ENCODE measurements at regions not wholly inside any gene's neighbourhood (a gene's known extent, or its start where the extent isn't known, plus 50 kb on each side); places are given as distances from the start of the nearest gene placed in this dataset.

- no peaks in the 10 kb centered on the region for H3K4me1 ChIP-seq (replicated peaks)
- no peaks in the 10 kb centered on the region for H3K36me3 ChIP-seq
- no peak for DNase-seq (ENCODE audit: low read depth in 1 of 2, low spot score in 2 of 2)
- no peak overlapping the region for H3K27ac ChIP-seq
- H3K27me3 ChIP-seq (replicated peaks): 0 out of 2 replicates have a peak, but pooled peaks cover 7% of the 10 kb centered on the region
- no peak overlapping the region for H3K4me3 ChIP-seq
- H3K9me3 ChIP-seq (replicated peaks): no peaks in the 10 kb centered on the region
Observed at GRCh38 chr6:97563529-97563928, 280.5 kb upstream of the MMS22L start.

GRCh38 chr6:97572943-97573342, 289.9 kb upstream of the MMS22L start:
- H3K36me3 ChIP-seq: no peaks in the 10 kb centered on the region
- no peaks in the 10 kb centered on the region for H3K4me1 ChIP-seq (replicated peaks)
- H3K4me3 ChIP-seq: no peak overlapping the region
- no peak for DNase-seq (ENCODE audit: low read depth in 1 of 2, low spot score in 2 of 2)
- H3K27me3 ChIP-seq (replicated peaks): no peaks in the 10 kb centered on the region
- H3K27ac ChIP-seq: no peak overlapping the region
- H3K9me3 ChIP-seq (replicated peaks): no peaks in the 10 kb centered on the region

DNA sequence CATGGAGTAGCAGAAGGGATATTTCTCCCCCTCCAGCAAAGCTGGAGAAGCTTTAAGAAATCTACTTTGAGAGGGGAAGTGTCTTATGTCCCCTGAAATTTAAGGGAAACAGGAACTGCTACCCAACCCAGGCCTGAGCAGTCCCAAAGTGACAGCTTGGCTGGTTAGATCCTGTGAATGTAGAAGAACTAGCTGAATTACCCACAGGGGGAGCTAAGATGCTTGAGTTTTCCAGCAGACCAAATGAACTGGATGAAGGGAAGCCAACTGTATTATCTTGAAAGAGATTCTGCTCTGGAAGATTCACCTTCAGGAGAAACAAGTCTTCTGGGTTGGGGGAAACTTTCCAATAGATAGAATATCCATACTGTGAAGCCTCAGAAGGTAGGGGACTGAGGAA, 303.3 kb upstream of the MMS22L start:
- no peak overlapping the region for H3K27ac ChIP-seq
- H3K4me3 ChIP-seq: no peak overlapping the region
- no peak for DNase-seq (ENCODE audit: low read depth in 1 of 2, low spot score in 2 of 2)
- no peaks in the 10 kb centered on the region for H3K36me3 ChIP-seq
- H3K4me1 ChIP-seq (replicated peaks): no peaks in the 10 kb centered on the region
- H3K9me3 ChIP-seq (replicated peaks): no peaks in the 10 kb centered on the region
- H3K27me3 ChIP-seq (replicated peaks): no peaks in the 10 kb centered on the region

DNA sequence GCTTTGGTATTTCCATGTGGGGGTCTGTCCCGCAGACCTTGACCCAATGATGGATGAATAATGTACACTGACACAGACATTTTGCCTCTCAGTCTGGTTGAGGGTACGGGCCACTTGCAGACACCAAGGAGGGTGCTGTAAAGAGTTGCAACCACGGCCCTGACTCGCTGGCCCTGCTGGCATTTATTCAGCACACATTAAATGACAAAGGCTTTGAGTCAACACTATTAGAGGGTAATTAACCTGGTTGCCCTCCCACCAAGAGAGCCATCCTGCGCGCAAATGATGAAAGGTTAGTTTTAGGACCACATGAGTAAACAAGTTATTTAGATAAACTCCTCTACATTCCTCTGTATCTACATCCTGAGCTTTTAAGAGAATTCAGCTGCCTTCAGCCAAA, 308.9 kb upstream of the MMS22L start:
- Histone ChIP-seq H3K9me3 (replicated peaks) (no peaks in the 10 kb centered on the region), H3K36me3 (no peaks in the 10 kb centered on the region), H3K27me3 (replicated peaks) (no peaks in the 10 kb centered on the region), H3K4me1 (replicated peaks) (no peaks in the 10 kb centered on the region), H3K27ac (no peak overlapping the region), H3K4me3 (no peak overlapping the region)
- DNase-seq (ENCODE audit: low read depth in 1 of 2, low spot score in 2 of 2): no peak

DNA sequence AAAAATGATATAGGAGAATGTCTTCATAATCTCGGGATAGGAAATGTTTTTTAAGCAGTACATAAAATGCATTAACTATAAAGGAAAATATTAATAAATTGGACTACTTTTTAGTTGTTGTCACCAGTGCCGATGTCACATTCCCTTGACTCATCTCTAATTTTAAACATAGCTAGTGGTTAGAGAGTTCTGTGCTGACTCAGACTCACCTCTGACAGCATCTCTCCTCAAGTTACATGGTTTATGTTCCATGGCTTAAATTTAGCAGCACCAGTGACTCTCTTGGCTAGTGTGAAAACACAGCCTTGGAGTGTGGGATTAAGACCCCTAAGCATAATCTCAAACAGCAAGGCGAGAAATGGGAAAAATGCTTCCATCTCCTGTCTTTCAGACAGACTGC, 311.8 kb upstream of the MMS22L start:
- Histone ChIP-seq H3K27me3 (replicated peaks) (no peaks in the 10 kb centered on the region), H3K36me3 (no peaks in the 10 kb centered on the region), H3K27ac (no peak overlapping the region), H3K4me3 (no peak overlapping the region), H3K9me3 (replicated peaks) (no peaks in the 10 kb centered on the region), H3K4me1 (replicated peaks) (no peaks in the 10 kb centered on the region)
- DNase-seq (ENCODE audit: low read depth in 1 of 2, low spot score in 2 of 2): no peak

- no peaks in the 10 kb centered on the region; the same call in 1 of the 2 replicates for H3K27me3 ChIP-seq (replicated peaks)
- H3K4me3 ChIP-seq: no peak overlapping the region
- H3K36me3 ChIP-seq: no peaks in the 10 kb centered on the region
- DNase-seq (ENCODE audit: low read depth in 1 of 2, low spot score in 2 of 2): no peak
- no peaks in the 10 kb centered on the region for H3K9me3 ChIP-seq (replicated peaks)
- no peak overlapping the region for H3K27ac ChIP-seq
- no peaks in the 10 kb centered on the region for H3K4me1 ChIP-seq (replicated peaks)
Observed at GRCh38 chr6:97621111-97621510, 338.1 kb upstream of the MMS22L start.

DNA sequence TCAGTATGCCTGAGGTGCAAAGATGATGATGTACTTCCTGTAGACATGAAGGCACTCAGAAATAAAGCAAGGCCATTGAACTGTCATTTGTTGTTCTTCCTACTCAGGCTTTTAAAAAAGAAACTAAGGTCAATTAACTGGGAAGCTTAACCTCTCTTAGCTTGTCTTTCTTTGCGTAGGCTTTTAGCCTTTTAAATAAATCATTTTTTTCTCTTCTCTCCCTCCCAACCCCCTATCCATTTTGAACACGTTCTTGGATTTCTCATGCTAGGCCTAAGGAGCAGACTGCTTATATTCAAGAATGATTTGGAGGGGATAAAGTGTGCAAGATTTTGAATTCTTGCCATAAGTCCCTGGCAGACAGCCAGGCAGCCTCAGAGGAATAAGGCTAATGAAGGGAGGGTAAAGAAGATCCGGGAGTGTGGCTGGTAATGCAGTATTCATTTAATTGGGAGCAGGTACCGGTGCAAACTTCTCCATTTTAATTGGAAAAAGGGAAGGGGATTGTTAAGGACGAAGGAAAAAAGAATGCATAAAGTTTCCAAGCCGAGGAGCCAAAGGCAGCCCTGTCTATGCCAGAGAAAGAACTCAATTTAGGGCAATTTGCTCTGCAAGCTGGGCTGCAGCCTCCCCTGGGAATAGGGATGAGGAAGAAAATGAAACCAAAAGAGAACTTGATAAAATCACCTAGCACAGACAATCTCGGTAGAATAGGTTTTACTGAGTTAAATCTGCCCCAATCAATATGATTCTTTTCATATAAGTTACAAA, 343.8 kb upstream of the MMS22L start:
- H3K4me3 ChIP-seq: peak overlapping the region; percentile 24
- DNase-seq (ENCODE audit: low read depth in 1 of 2, low spot score in 2 of 2): peak in 1 of 2 experiments; percentile 10
- H3K36me3 ChIP-seq: no peaks in the 10 kb centered on the region
- H3K27ac ChIP-seq: no peak overlapping the region
- H3K9me3 ChIP-seq (replicated peaks): no peaks in the 10 kb centered on the region
- no peaks in the 10 kb centered on the region for H3K4me1 ChIP-seq (replicated peaks)
- H3K27me3 ChIP-seq (replicated peaks): no peaks in the 10 kb centered on the region

DNA sequence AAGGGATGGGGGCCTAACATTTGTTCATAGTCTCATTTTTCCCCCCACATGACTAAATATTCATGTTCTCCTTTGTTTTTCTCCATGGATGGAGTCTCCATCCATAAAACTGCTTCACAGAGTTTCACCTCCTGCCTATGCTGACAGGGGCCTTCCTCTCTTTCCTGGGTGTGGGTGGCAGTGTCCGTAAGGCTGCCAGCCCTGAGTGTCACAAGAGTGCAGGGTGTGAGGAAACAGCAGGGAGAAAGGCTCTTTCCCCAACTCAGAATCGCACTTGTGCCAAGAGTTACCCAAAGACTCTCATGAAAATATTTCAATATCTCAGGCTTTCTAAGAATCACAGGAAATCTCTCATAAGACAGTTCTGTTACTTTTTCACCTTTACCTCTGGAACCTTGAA, 346.2 kb upstream of the MMS22L start:
- Histone ChIP-seq H3K27me3 (replicated peaks) (no peaks in the 10 kb centered on the region), H3K4me3 (no peak overlapping the region), H3K9me3 (replicated peaks) (no peaks in the 10 kb centered on the region), H3K4me1 (replicated peaks) (no peaks in the 10 kb centered on the region), H3K36me3 (no peaks in the 10 kb centered on the region), H3K27ac (no peak overlapping the region)
- no peak for DNase-seq (ENCODE audit: low read depth in 1 of 2, low spot score in 2 of 2)

GRCh38 chr6:97630604-97631003, 347.6 kb upstream of the MMS22L start:
- no peak for DNase-seq (ENCODE audit: low read depth in 1 of 2, low spot score in 2 of 2)
- no peak overlapping the region for H3K27ac ChIP-seq

GRCh38 chr6:97632341-97632740, 349.3 kb upstream of the MMS22L start:
- no peak overlapping the region for H3K27ac ChIP-seq
- H3K36me3 ChIP-seq: no peaks in the 10 kb centered on the region
- H3K4me3 ChIP-seq: no peak overlapping the region
- no peaks in the 10 kb centered on the region; the same call in 1 of the 2 replicates for H3K9me3 ChIP-seq (replicated peaks)
- no peaks in the 10 kb centered on the region for H3K27me3 ChIP-seq (replicated peaks)
- DNase-seq (ENCODE audit: low read depth in 1 of 2, low spot score in 2 of 2): no peak
- no peaks in the 10 kb centered on the region for H3K4me1 ChIP-seq (replicated peaks)

More at GRCh38 chr6:97630604-97631003, 347.6 kb upstream of the MMS22L start:
- H3K36me3 ChIP-seq: no peaks in the 10 kb centered on the region
- no peaks in the 10 kb centered on the region for H3K9me3 ChIP-seq (replicated peaks)
- H3K4me1 ChIP-seq (replicated peaks): no peaks in the 10 kb centered on the region
- no peaks in the 10 kb centered on the region for H3K27me3 ChIP-seq (replicated peaks)
- H3K4me3 ChIP-seq: no peak overlapping the region

- Histone ChIP-seq H3K36me3 (no peaks in the 10 kb centered on the region), H3K4me3 (no peak overlapping the region), H3K4me1 (replicated peaks) (no peaks in the 10 kb centered on the region), H3K27me3 (replicated peaks) (no peaks in the 10 kb centered on the region), H3K9me3 (replicated peaks) (no peaks in the 10 kb centered on the region; the same call in 1 of the 2 replicates), H3K27ac (no peak overlapping the region)
- no peak for DNase-seq (ENCODE audit: low read depth in 1 of 2, low spot score in 2 of 2)
Observed at GRCh38 chr6:97639702-97640101, 356.7 kb upstream of the MMS22L start.

- H3K9me3 ChIP-seq (replicated peaks): no peaks in the 10 kb centered on the region
- H3K27me3 ChIP-seq (replicated peaks): no peaks in the 10 kb centered on the region
- DNase-seq (ENCODE audit: low read depth in 1 of 2, low spot score in 2 of 2): no peak
- H3K27ac ChIP-seq: no peak overlapping the region
- no peak overlapping the region for H3K4me3 ChIP-seq
- H3K36me3 ChIP-seq: no peaks in the 10 kb centered on the region
- no peaks in the 10 kb centered on the region for H3K4me1 ChIP-seq (replicated peaks)
Observed at GRCh38 chr6:97644353-97644752, 361.3 kb upstream of the MMS22L start.

DNA sequence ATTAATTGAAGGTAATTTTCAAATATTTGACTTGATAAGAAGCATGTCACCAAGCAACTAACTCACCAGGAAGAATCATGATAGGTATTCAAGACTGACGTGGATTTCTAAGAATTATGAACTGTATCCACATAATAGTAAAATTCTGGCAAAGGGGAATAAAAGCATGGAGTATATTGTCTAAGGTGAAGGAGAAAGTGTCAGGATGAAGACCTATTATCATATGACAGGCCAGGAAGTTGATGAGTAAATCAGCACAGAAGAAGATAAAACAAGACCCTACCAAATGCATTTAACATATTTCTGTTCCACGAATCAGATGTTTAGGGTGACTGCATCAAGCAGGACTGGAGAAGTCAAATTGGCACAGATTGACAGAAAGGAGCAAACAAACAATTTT, 362.7 kb upstream of the MMS22L start:
- DNase-seq (ENCODE audit: low read depth in 1 of 2, low spot score in 2 of 2): no peak
- no peaks in the 10 kb centered on the region for H3K36me3 ChIP-seq
- H3K27ac ChIP-seq: no peak overlapping the region
- no peaks in the 10 kb centered on the region for H3K27me3 ChIP-seq (replicated peaks)
- H3K4me3 ChIP-seq: no peak overlapping the region
- no peaks in the 10 kb centered on the region for H3K4me1 ChIP-seq (replicated peaks)
- H3K9me3 ChIP-seq (replicated peaks): no peaks in the 10 kb centered on the region

- Histone ChIP-seq H3K9me3 (replicated peaks) (no peaks in the 10 kb centered on the region), H3K27me3 (replicated peaks) (no peaks in the 10 kb centered on the region), H3K4me1 (replicated peaks) (no peaks in the 10 kb centered on the region), H3K27ac (no peak overlapping the region), H3K4me3 (no peak overlapping the region), H3K36me3 (no peaks in the 10 kb centered on the region)
- DNase-seq (ENCODE audit: low read depth in 1 of 2, low spot score in 2 of 2): no peak
Observed at GRCh38 chr6:97653076-97653475, 370.1 kb upstream of the MMS22L start.

- Histone ChIP-seq H3K4me1 (replicated peaks) (no peaks in the 10 kb centered on the region), H3K27ac (no peak overlapping the region), H3K36me3 (no peaks in the 10 kb centered on the region), H3K9me3 (replicated peaks) (no peaks in the 10 kb centered on the region), H3K27me3 (replicated peaks) (no peaks in the 10 kb centered on the region), H3K4me3 (no peak overlapping the region)
- no peak for DNase-seq (ENCODE audit: low read depth in 1 of 2, low spot score in 2 of 2)
Observed at GRCh38 chr6:97653517-97653916, 370.5 kb upstream of the MMS22L start.
